GM21423 (cell line): ENCODE measurements at regions not wholly inside any gene's neighbourhood (a gene's known extent, or its start where the extent isn't known, plus 50 kb on each side); places are given as distances from the start of the nearest gene placed in this dataset.

Source experiments
- ATAC-seq: cut with Tn5 transposase; IDR thresholded peaks from one replicate; pipeline ENCODE4 v1.9.1; 2021; ENCODE audit warnings: mild to moderate bottlenecking, moderate library complexity; ENCODE audit not compliant: unreplicated experiment

- ATAC-seq, result no peak
Observed at GRCh38 chr4:124331781-124332180, 380.8 kb downstream of the ANKRD50 start.

- ATAC-seq, result no peak
Observed at GRCh38 chr4:124333466-124333865, 379.1 kb downstream of the ANKRD50 start.

- no peak for ATAC-seq
Observed at GRCh38 chr4:124334119-124334518, 378.4 kb downstream of the ANKRD50 start.

GRCh38 chr4:124337874-124338273 lies 374.7 kb downstream of the ANKRD50 start:
- ATAC-seq, result no peak

GRCh38 chr4:124343661-124344171 lies 368.8 kb downstream of the ANKRD50 start:
- no peak for ATAC-seq

- no peak for ATAC-seq
Observed at GRCh38 chr4:124372916-124373315, 339.6 kb downstream of the ANKRD50 start.

GRCh38 chr4:124386163-124386562 lies 326.4 kb downstream of the ANKRD50 start:
- ATAC-seq, result no peak

- no peak for ATAC-seq
Observed at GRCh38 chr4:124386648-124387047, 325.9 kb downstream of the ANKRD50 start.

GRCh38 chr4:124389591-124389990 lies 322.9 kb downstream of the ANKRD50 start:
- no peak for ATAC-seq

- ATAC-seq, result no peak
Observed at GRCh38 chr4:124390861-124391260, 321.7 kb downstream of the ANKRD50 start.

- no peak for ATAC-seq
Observed at GRCh38 chr4:124396333-124396732, 316.2 kb downstream of the ANKRD50 start.

- ATAC-seq, result no peak
Observed at GRCh38 chr4:124401606-124402005, 310.9 kb downstream of the ANKRD50 start.

- ATAC-seq, result no peak
Observed at GRCh38 chr4:124409044-124409443, 303.5 kb downstream of the ANKRD50 start.

GRCh38 chr4:124414276-124415040 lies 298.1 kb downstream of the ANKRD50 start:
- no peak for ATAC-seq

- ATAC-seq, result no peak
Observed at GRCh38 chr4:124415146-124415545, 297.4 kb downstream of the ANKRD50 start.

- no peak for ATAC-seq
Observed at GRCh38 chr4:124417371-124417770, 295.2 kb downstream of the ANKRD50 start.

GRCh38 chr4:124420166-124420695 lies 292.3 kb downstream of the ANKRD50 start:
- ATAC-seq, result no peak

GRCh38 chr4:124423160-124423559 lies 289.4 kb downstream of the ANKRD50 start:
- ATAC-seq, result no peak

- ATAC-seq, result no peak
Observed at GRCh38 chr4:124426279-124426678, 286.3 kb downstream of the ANKRD50 start.

GRCh38 chr4:124427095-124427767 lies 285.3 kb downstream of the ANKRD50 start:
- no peak for ATAC-seq

GRCh38 chr4:124428648-124429047 lies 283.9 kb downstream of the ANKRD50 start:
- ATAC-seq, result no peak

- no peak for ATAC-seq
Observed at GRCh38 chr4:124429746-124430250, 282.7 kb downstream of the ANKRD50 start.
